SK-N-SH treated with all-trans-retinoic acid at 6 μM for 48 hours (cell line): ENCODE measurements at regions not wholly inside any gene's neighbourhood (a gene's known extent, or its start where the extent isn't known, plus 50 kb on each side); places are given as distances from the start of the nearest gene placed in this dataset.

Source experiments
- ATAC-seq: fragments of 200-7000 bp; cut with Tn5 transposase; 3 replicates; pipeline ENCODE4 v1.9.1; 2020; ENCODE audit warnings: mild to moderate bottlenecking, moderate library complexity
- ARNTL ChIP-seq: fragments of 450-650 bp; formaldehyde crosslinking; IDR thresholded peaks from 2 replicates; pipeline ENCODE4 v1.5.0; 2020; ENCODE audit warnings: low read depth, mild to moderate bottlenecking, moderate library complexity, borderline replicate concordance
- BACH2 ChIP-seq: fragments of 250-450 bp; sonication (Bioruptor Pico); IDR thresholded peaks from 2 replicates; pipeline ENCODE4 v1.9.0; 2021; ENCODE audit warnings: mild to moderate bottlenecking, borderline replicate concordance
- CREB5 ChIP-seq: fragments of 250-450 bp; sonication (Bioruptor Pico); IDR thresholded peaks from 2 replicates; pipeline ENCODE4 v1.5.1; 2020; ENCODE audit warnings: low read depth, mild to moderate bottlenecking, moderate library complexity
- CSDC2 ChIP-seq: fragments of 250-450 bp; sonication (Bioruptor Pico); IDR thresholded peaks from 2 replicates; pipeline ENCODE4 v1.5.0; 2020; ENCODE audit warnings: mild to moderate bottlenecking, moderate library complexity
- ESRRG ChIP-seq: fragments of 250-450 bp; sonication (Bioruptor Pico); IDR thresholded peaks from 2 replicates; pipeline ENCODE4 v1.6.1; 2021; ENCODE audit warnings: mild to moderate bottlenecking
- GLIS3 ChIP-seq: fragments of 250-450 bp; sonication (Bioruptor Pico); IDR thresholded peaks from 2 replicates; pipeline ENCODE4 v1.5.0; 2020; ENCODE audit warnings: mild to moderate bottlenecking, moderate library complexity
- ISL1 ChIP-seq: fragments of 250-450 bp; sonication (Bioruptor Pico); IDR thresholded peaks from 2 replicates; pipeline ENCODE4 v2.1.2; 2022; ENCODE audit warnings: mild to moderate bottlenecking, moderate library complexity
- OSR1 ChIP-seq: fragments of 250-450 bp; sonication (Bioruptor Pico); IDR thresholded peaks from 2 replicates; pipeline ENCODE4 v1.8.0; 2022; ENCODE audit warnings: moderate library complexity, mild to moderate bottlenecking, inconsistent platforms
- PPARA ChIP-seq: fragments of 250-450 bp; sonication (Bioruptor Pico); IDR thresholded peaks from 2 replicates; pipeline ENCODE4 v1.5.0; 2020; ENCODE audit warnings: mild to moderate bottlenecking, borderline replicate concordance
- RARB ChIP-seq: fragments of 250-450 bp; sonication (Bioruptor Pico); IDR thresholded peaks from 2 replicates; pipeline ENCODE4 v1.8.0; 2021; ENCODE audit warnings: mild to moderate bottlenecking, moderate library complexity
- SNAI2 ChIP-seq: fragments of 250-450 bp; sonication (Bioruptor Pico); IDR thresholded peaks from 2 replicates; pipeline ENCODE4 v1.5.0; 2020; ENCODE audit warnings: mild to moderate bottlenecking, moderate library complexity
- TCF4 ChIP-seq: fragments of 250-450 bp; sonication (Bioruptor Pico); IDR thresholded peaks from 2 replicates; pipeline ENCODE4 v1.8.0; 2021; ENCODE audit warnings: mild to moderate bottlenecking, moderate library complexity, borderline replicate concordance
- TOX ChIP-seq: fragments of 250-450 bp; sonication (Bioruptor Pico); IDR thresholded peaks from 2 replicates; pipeline ENCODE4 v1.8.0; 2021; ENCODE audit warnings: mild to moderate bottlenecking, moderate library complexity, borderline replicate concordance
- TSHZ2 ChIP-seq: fragments of 250-450 bp; sonication (Bioruptor Pico); IDR thresholded peaks from 2 replicates; pipeline ENCODE4 v1.5.0; 2020; ENCODE audit warnings: mild to moderate bottlenecking, moderate library complexity
- ZC3H10 ChIP-seq: fragments of 250-450 bp; sonication (Bioruptor Pico); IDR thresholded peaks from 2 replicates; pipeline ENCODE4 v1.5.1; 2021; ENCODE audit warnings: mild to moderate bottlenecking, moderate library complexity
- ZFP3 ChIP-seq: fragments of 250-450 bp; sonication (Bioruptor Pico); IDR thresholded peaks from 2 replicates; pipeline ENCODE4 v1.5.0; 2020; ENCODE audit warnings: mild to moderate bottlenecking, moderate library complexity
- ZFP30 ChIP-seq: fragments of 450-650 bp; formaldehyde crosslinking; IDR thresholded peaks from 2 replicates; pipeline ENCODE4 v1.5.0; 2022; ENCODE audit warnings: mild to moderate bottlenecking, moderate library complexity
- ZNF565 ChIP-seq: fragments of 450-650 bp; formaldehyde crosslinking; conservative IDR thresholded peaks from 2 replicates; pipeline ENCODE4 v1.5.0; 2020; ENCODE audit warnings: low read depth, mild to moderate bottlenecking, moderate library complexity
- ZNF70 ChIP-seq: fragments of 450-650 bp; formaldehyde crosslinking; IDR thresholded peaks from 2 replicates; pipeline ENCODE4 v1.5.0; 2020; ENCODE audit warnings: mild to moderate bottlenecking, moderate library complexity
- ZNF8 ChIP-seq: fragments of 450-650 bp; formaldehyde crosslinking; IDR thresholded peaks from 2 replicates; pipeline ENCODE4 v1.5.0; 2020; ENCODE audit warnings: mild to moderate bottlenecking, moderate library complexity
- TF ChIP-seq, protein P1 (sequence below): fragments of 250-450 bp; sonication (Bioruptor Pico); IDR thresholded peaks from 2 replicates; pipeline ENCODE4 v1.8.0; 2020; ENCODE audit warnings: mild to moderate bottlenecking, moderate library complexity, borderline replicate concordance
- TF ChIP-seq, protein P2 (sequence below): fragments of 250-450 bp; sonication (Bioruptor Pico); IDR thresholded peaks from 2 replicates; pipeline ENCODE4 v1.5.1; 2021; ENCODE audit warnings: mild to moderate bottlenecking, moderate library complexity
- TF ChIP-seq, protein P3 (sequence below): fragments of 250-450 bp; sonication (Bioruptor Pico); IDR thresholded peaks from 2 replicates; pipeline ENCODE4 v1.8.0; 2021; ENCODE audit warnings: low read depth, mild to moderate bottlenecking, moderate library complexity, borderline replicate concordance

GRCh38 chr15:47622055-47622454 lies 95.2 kb upstream of the SEMA6D start:
- TF ChIP-seq ZFP3, result no peak
- TF ChIP-seq TCF4, result no peak
- TF ChIP-seq, protein P1, sequence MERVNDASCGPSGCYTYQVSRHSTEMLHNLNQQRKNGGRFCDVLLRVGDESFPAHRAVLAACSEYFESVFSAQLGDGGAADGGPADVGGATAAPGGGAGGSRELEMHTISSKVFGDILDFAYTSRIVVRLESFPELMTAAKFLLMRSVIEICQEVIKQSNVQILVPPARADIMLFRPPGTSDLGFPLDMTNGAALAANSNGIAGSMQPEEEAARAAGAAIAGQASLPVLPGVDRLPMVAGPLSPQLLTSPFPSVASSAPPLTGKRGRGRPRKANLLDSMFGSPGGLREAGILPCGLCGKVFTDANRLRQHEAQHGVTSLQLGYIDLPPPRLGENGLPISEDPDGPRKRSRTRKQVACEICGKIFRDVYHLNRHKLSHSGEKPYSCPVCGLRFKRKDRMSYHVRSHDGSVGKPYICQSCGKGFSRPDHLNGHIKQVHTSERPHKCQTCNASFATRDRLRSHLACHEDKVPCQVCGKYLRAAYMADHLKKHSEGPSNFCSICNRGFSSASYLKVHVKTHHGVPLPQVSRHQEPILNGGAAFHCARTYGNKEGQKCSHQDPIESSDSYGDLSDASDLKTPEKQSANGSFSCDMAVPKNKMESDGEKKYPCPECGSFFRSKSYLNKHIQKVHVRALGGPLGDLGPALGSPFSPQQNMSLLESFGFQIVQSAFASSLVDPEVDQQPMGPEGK (CRISPR knock-in tag), result no peak
- no peak for TF ChIP-seq ZNF565 (CRISPR knock-in tag)
- TF ChIP-seq TSHZ2 (CRISPR knock-in tag), result no peak
- TF ChIP-seq ZNF8 (CRISPR knock-in tag), result no peak
- TF ChIP-seq CREB5 (CRISPR knock-in tag), result no peak
- TF ChIP-seq PPARA (CRISPR knock-in tag), result no peak
- no peak for TF ChIP-seq RARB (CRISPR knock-in tag)
- no peak for TF ChIP-seq GLIS3 (CRISPR knock-in tag)
- no peak for TF ChIP-seq ISL1 (CRISPR knock-in tag)
- TF ChIP-seq, protein P2, sequence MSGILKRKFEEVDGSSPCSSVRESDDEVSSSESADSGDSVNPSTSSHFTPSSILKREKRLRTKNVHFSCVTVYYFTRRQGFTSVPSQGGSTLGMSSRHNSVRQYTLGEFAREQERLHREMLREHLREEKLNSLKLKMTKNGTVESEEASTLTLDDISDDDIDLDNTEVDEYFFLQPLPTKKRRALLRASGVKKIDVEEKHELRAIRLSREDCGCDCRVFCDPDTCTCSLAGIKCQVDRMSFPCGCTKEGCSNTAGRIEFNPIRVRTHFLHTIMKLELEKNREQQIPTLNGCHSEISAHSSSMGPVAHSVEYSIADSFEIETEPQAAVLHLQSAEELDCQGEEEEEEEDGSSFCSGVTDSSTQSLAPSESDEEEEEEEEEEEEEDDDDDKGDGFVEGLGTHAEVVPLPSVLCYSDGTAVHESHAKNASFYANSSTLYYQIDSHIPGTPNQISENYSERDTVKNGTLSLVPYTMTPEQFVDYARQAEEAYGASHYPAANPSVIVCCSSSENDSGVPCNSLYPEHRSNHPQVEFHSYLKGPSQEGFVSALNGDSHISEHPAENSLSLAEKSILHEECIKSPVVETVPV, result no peak
- TF ChIP-seq SNAI2, result no peak
- no peak for TF ChIP-seq ZNF70
- no peak for TF ChIP-seq ZFP30 (CRISPR knock-in tag)
- TF ChIP-seq OSR1 (CRISPR knock-in tag), result no peak
- TF ChIP-seq BACH2 (CRISPR knock-in tag), result no peak
- TF ChIP-seq ZC3H10 (CRISPR knock-in tag), result no peak
- TF ChIP-seq TOX (CRISPR knock-in tag), result no peak
- TF ChIP-seq, protein P3, sequence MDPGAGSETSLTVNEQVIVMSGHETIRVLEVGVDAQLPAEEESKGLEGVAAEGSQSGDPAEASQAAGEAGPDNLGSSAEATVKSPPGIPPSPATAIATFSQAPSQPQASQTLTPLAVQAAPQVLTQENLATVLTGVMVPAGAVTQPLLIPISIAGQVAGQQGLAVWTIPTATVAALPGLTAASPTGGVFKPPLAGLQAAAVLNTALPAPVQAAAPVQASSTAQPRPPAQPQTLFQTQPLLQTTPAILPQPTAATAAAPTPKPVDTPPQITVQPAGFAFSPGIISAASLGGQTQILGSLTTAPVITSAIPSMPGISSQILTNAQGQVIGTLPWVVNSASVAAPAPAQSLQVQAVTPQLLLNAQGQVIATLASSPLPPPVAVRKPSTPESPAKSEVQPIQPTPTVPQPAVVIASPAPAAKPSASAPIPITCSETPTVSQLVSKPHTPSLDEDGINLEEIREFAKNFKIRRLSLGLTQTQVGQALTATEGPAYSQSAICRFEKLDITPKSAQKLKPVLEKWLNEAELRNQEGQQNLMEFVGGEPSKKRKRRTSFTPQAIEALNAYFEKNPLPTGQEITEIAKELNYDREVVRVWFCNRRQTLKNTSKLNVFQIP, result no peak
- no peak for ATAC-seq

DNA sequence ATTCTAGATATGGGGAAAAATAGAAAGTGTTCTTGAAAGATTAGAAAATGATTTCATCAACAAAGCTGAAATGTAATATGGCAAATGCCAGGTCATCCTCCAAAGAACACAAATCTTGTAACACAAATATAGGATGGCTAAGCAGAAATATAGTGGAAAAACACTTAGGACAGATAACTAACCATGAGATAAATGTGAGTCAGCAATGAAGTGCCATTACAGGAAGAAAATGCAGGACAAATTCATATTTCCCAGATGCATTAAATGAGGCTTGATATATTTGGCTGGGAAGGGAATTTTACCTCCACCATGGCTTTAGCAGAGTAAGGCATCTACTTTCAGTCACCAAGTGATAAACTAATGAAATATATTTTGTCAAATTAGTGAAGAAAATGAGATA lies 92.8 kb upstream of the SEMA6D start:
- ATAC-seq, result no peak
- TF ChIP-seq, protein P1 (CRISPR knock-in tag), result no peak
- TF ChIP-seq SNAI2 (0 out of 2 replicates have a peak, but pooled peaks have one; percentile 40), GLIS3 (CRISPR knock-in tag) (no peak), ZFP30 (CRISPR knock-in tag) (no peak), ZNF565 (CRISPR knock-in tag) (no peak), BACH2 (CRISPR knock-in tag) (no peak), ARNTL (CRISPR knock-in tag) (no peak), ESRRG (CRISPR knock-in tag) (0 out of 2 replicates have a peak, but pooled peaks have one; percentile 75), ZNF70 (no peak), TCF4 (no peak), OSR1 (CRISPR knock-in tag) (no peak), PPARA (CRISPR knock-in tag) (no peak), ZC3H10 (CRISPR knock-in tag) (no peak), ZNF8 (CRISPR knock-in tag) (0 out of 2 replicates have a peak, but pooled peaks have one; percentile 13), ZFP3 (no peak), RARB (CRISPR knock-in tag) (no peak), CSDC2 (CRISPR knock-in tag) (no peak), TOX (CRISPR knock-in tag) (no peak), TSHZ2 (CRISPR knock-in tag) (no peak)
- TF ChIP-seq, protein P2, result no peak
